NCI-H1417 (cell line): ENCODE measurements at regions not wholly inside any gene's neighbourhood (a gene's known extent, or its start where the extent isn't known, plus 50 kb on each side); places are given as distances from the start of the nearest gene placed in this dataset.
"Not testable (repeated sequence)": the region's sequence is repeated elsewhere in the genome, so short reads cannot be mapped to it uniquely, and the experiment has no call there.

Experiments used
- DNase-seq, 3 experiments: peaks; one replicate each; lab custom pipeline; 2025; lab: John Stamatoyannopoulos, UW

- DNase-seq = no peak
Measured at GRCh38 chrX:140065961-140066662, 100.8 kb upstream of the CXorf66 start.

GRCh38 chrX:140064993-140065392 is 99.7 kb upstream of the CXorf66 start:
- DNase-seq = no peak

- DNase-seq = peak; percentile 12 to 82 (median 59)
Measured at GRCh38 chrX:140057001-140057411, 91.7 kb upstream of the CXorf66 start.

- DNase-seq = no peak
Measured at GRCh38 chrX:140053846-140054245, 88.5 kb upstream of the CXorf66 start.

- DNase-seq = peak in 1 of 3 experiments; percentile 42
Measured at GRCh38 chrX:140050906-140051305, 85.6 kb upstream of the CXorf66 start.

- no peak for DNase-seq
Measured at GRCh38 chrX:140040386-140040785, 75.1 kb upstream of the CXorf66 start.

- DNase-seq = no peak
Measured at GRCh38 chrX:140038842-140039241, 73.5 kb upstream of the CXorf66 start.

- DNase-seq = peak in 1 of 3 experiments; percentile 6
Measured at GRCh38 chrX:140034916-140035315, 69.6 kb upstream of the CXorf66 start.

- DNase-seq = no peak
Measured at GRCh38 chrX:140022482-140022881, 57.2 kb upstream of the CXorf66 start.

- not testable (repeated sequence) for DNase-seq
Measured at GRCh38 chrX:140019134-140019533, 53.8 kb upstream of the CXorf66 start.
